GM23338 (cell line): ENCODE measurements at regions not wholly inside any gene's neighbourhood (a gene's known extent, or its start where the extent isn't known, plus 50 kb on each side); places are given as distances from the start of the nearest gene placed in this dataset.

Experiments
- ATAC-seq: fragments of 200-7000 bp; cut with Tn5 transposase; 3 replicates; pipeline ENCODE4 v1.9.1; 2020
- DNase-seq: peaks from one replicate; pipeline ENCODE4 v3.0.0-alpha.2; 2015; ENCODE audit warnings: low spot score
- H2AFZ ChIP-seq: fragments of 200-600 bp; sonication (generic); 2 replicates; pipeline ENCODE4 v1.8.0; 2016; ENCODE audit warnings: antibody characterized with exemption, mild to moderate bottlenecking, moderate library complexity
- H3F3A ChIP-seq: fragments of 200-600 bp; sonication (generic); replicated peaks from 2 replicates; pipeline ENCODE4 v1.8.0; 2017; ENCODE audit warnings: antibody characterized with exemption, mixed run types, low read depth
- H3K27ac ChIP-seq: fragments of 200-600 bp; sonication (generic); 2 replicates; pipeline ENCODE4 v1.6.1; 2016; ENCODE audit warnings: low read depth
- H3K27me3 ChIP-seq: fragments of 200-600 bp; sonication (generic); 2 replicates; pipeline ENCODE4 v1.8.0; 2016; ENCODE audit warnings: mild to moderate bottlenecking, mixed run types, moderate library complexity; ENCODE audit not compliant: insufficient read depth
- H3K36me3 ChIP-seq: fragments of 200-600 bp; sonication (generic); 2 replicates; pipeline ENCODE4 v1.8.0; 2016; ENCODE audit warnings: mild to moderate bottlenecking; ENCODE audit not compliant: insufficient read depth
- H3K4me1 ChIP-seq: fragments of 200-600 bp; sonication (generic); 2 replicates; pipeline ENCODE4 v1.8.0; 2016; ENCODE audit warnings: mild to moderate bottlenecking, moderate library complexity; ENCODE audit not compliant: insufficient read depth
- H3K4me2 ChIP-seq: fragments of 200-600 bp; sonication (generic); 2 replicates; pipeline ENCODE4 v1.7.1; 2017; ENCODE audit warnings: mixed run types
- H3K4me3 ChIP-seq: fragments of 200-600 bp; sonication (generic); 2 replicates; pipeline ENCODE4 v1.6.1; 2016; ENCODE audit warnings: mixed run types
- H3K79me2 ChIP-seq: fragments of 200-600 bp; sonication (generic); replicated peaks from 2 replicates; pipeline ENCODE4 v1.8.0; 2017; ENCODE audit warnings: mild to moderate bottlenecking; ENCODE audit not compliant: insufficient read depth
- H3K9me2 ChIP-seq: fragments of 200-600 bp; sonication (generic); 2 replicates; pipeline ENCODE4 v1.8.0; 2017; ENCODE audit not compliant: insufficient read depth
- H4K20me1 ChIP-seq: fragments of 200-600 bp; sonication (generic); replicated peaks from 2 replicates; pipeline ENCODE4 v1.8.0; 2017; ENCODE audit warnings: mild to moderate bottlenecking; ENCODE audit not compliant: insufficient read depth
- H3K27ac Mint-ChIP-seq: 2 replicates; pipeline ENCODE4 v1.8.0; 2020; ENCODE audit warnings: inconsistent platforms, mild to moderate bottlenecking, moderate library complexity, mixed read lengths
- H3K27me3 Mint-ChIP-seq: 3 replicates; pipeline ENCODE4 v1.8.0; 2022; ENCODE audit warnings: low read depth, mild to moderate bottlenecking, moderate library complexity, mixed read lengths, inconsistent platforms; ENCODE audit not compliant: insufficient read depth, poor library complexity
- H3K36me3 Mint-ChIP-seq: 3 replicates; pipeline ENCODE4 v1.8.0; 2021; ENCODE audit warnings: low read depth, mild to moderate bottlenecking, inconsistent platforms, moderate library complexity, mixed read lengths
- H3K4me1 Mint-ChIP-seq: 3 replicates; pipeline ENCODE4 v1.8.0; 2020; ENCODE audit warnings: mild to moderate bottlenecking, inconsistent platforms, mixed read lengths
- H3K4me3 Mint-ChIP-seq: 3 replicates; pipeline ENCODE4 v1.8.0; 2021; ENCODE audit warnings: moderate library complexity, mild to moderate bottlenecking, inconsistent platforms, mixed read lengths
- H3K9me3 Mint-ChIP-seq: 3 replicates; pipeline ENCODE4 v1.8.0; 2020; ENCODE audit warnings: moderate library complexity, mild to moderate bottlenecking, inconsistent platforms, mixed read lengths
- CTCF ChIP-seq, 2 experiments: fragments of 200-600 bp in 1 of 2; sonication (generic) in 1 of 2; conservative IDR thresholded peaks; 2 replicates each; pipeline versions ENCODE4 v1.5.1 to v1.6.1; 2016 to 2017; ENCODE audit warnings: antibody characterized with exemption in 2 of 2, low read depth in 2 of 2, mild to moderate bottlenecking in 2 of 2, moderate library complexity in 1 of 2
- ETS1 ChIP-seq: IDR thresholded peaks from 2 replicates; pipeline ENCODE4 v1.6.1; 2016; ENCODE audit warnings: antibody characterized with exemption
- EZH2 ChIP-seq: fragments of 200-600 bp; sonication (generic); IDR thresholded peaks from one replicate; pipeline ENCODE4 v1.8.0; 2017; ENCODE audit warnings: antibody characterized with exemption, mild to moderate bottlenecking, low read depth; ENCODE audit not compliant: unreplicated experiment
- EZH2phosphoT487 ChIP-seq: fragments of 200-600 bp; sonication (generic); IDR thresholded peaks from one replicate; pipeline ENCODE4 v1.8.1; 2018; ENCODE audit warnings: antibody characterized with exemption; ENCODE audit not compliant: unreplicated experiment
- STAT1 ChIP-seq: IDR thresholded peaks from one replicate; pipeline ENCODE4 v1.6.1; 2016; ENCODE audit warnings: antibody characterized with exemption; ENCODE audit not compliant: unreplicated experiment
- ZNF114 ChIP-seq: fragments of 250-450 bp; sonication (Bioruptor Pico); IDR thresholded peaks from 2 replicates; pipeline ENCODE4 v1.5.0; 2020; ENCODE audit warnings: mild to moderate bottlenecking, moderate library complexity
- ZNF331 ChIP-seq: fragments of 250-450 bp; sonication (Bioruptor Pico); IDR thresholded peaks from 2 replicates; pipeline ENCODE4 v1.5.0; 2020; ENCODE audit warnings: low read depth, mild to moderate bottlenecking, moderate library complexity
- TF ChIP-seq, protein P1 (sequence below): IDR thresholded peaks from one replicate; pipeline ENCODE4 v1.6.1; 2018; ENCODE audit warnings: antibody characterized with exemption; ENCODE audit not compliant: unreplicated experiment

DNA sequence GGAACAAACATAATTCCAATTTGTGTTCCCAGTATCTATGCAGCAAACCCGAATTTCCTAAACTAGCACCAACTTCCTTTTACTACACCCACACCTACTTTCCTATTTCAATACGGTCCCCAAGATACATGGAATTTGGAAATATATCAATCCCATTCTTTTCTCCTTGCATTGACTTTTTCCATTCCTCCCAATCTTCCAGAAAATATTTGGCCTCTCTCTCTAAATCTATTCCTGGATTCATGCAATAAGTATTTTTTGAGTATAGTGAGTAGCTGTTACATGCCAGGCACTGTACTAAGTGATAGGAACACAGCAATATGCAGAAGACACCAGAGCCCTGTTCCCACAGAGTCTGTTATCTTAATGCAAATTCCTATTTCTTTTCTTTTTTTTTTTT, 216.2 kb upstream of the PIK3R1 start:
- Mint-ChIP-seq H3K9me3 (no peaks in the 10 kb centered on the region; the same call in 1 of the 3 replicates), H3K27ac (no peak overlapping the region), H3K4me1 (no peaks in the 10 kb centered on the region), H3K4me3 (no peak overlapping the region), H3K27me3 (peaks cover 4% of the 10 kb centered on the region), H3K36me3 (0 out of 3 replicates have a peak, but pooled peaks cover 2% of the 10 kb centered on the region)
- ATAC-seq = no peak
- H2AFZ ChIP-seq = no peak overlapping the region
- DNase-seq = no peak
- H3K4me1 ChIP-seq = no peaks in the 10 kb centered on the region
- no peaks in the 10 kb centered on the region for H4K20me1 ChIP-seq
- H3K4me2 ChIP-seq = no peak overlapping the region
- no peaks in the 10 kb centered on the region for H3K79me2 ChIP-seq
- no peak overlapping the region for H3K27ac ChIP-seq
- no peaks in the 10 kb centered on the region for H3K36me3 ChIP-seq
- no peaks in the 10 kb centered on the region for H3F3A ChIP-seq
- TF ChIP-seq STAT1 (no peak), EZH2phosphoT487 (no peak), ETS1 (no peak), EZH2 (no peak), ZNF331 (CRISPR knock-in tag) (no peak), CTCF (conservative IDR thresholded peaks at IDR 0.05; ENCODE audit: low read depth in 2 of 2) (no peak)
- TF ChIP-seq, protein P1, sequence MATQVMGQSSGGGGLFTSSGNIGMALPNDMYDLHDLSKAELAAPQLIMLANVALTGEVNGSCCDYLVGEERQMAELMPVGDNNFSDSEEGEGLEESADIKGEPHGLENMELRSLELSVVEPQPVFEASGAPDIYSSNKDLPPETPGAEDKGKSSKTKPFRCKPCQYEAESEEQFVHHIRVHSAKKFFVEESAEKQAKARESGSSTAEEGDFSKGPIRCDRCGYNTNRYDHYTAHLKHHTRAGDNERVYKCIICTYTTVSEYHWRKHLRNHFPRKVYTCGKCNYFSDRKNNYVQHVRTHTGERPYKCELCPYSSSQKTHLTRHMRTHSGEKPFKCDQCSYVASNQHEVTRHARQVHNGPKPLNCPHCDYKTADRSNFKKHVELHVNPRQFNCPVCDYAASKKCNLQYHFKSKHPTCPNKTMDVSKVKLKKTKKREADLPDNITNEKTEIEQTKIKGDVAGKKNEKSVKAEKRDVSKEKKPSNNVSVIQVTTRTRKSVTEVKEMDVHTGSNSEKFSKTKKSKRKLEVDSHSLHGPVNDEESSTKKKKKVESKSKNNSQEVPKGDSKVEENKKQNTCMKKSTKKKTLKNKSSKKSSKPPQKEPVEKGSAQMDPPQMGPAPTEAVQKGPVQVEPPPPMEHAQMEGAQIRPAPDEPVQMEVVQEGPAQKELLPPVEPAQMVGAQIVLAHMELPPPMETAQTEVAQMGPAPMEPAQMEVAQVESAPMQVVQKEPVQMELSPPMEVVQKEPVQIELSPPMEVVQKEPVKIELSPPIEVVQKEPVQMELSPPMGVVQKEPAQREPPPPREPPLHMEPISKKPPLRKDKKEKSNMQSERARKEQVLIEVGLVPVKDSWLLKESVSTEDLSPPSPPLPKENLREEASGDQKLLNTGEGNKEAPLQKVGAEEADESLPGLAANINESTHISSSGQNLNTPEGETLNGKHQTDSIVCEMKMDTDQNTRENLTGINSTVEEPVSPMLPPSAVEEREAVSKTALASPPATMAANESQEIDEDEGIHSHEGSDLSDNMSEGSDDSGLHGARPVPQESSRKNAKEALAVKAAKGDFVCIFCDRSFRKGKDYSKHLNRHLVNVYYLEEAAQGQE = no peak
- H3K4me3 ChIP-seq = no peak overlapping the region
- H3K27me3 ChIP-seq = no peaks in the 10 kb centered on the region
- H3K9me2 ChIP-seq = 0 out of 2 replicates have a peak, but pooled peaks cover 4% of the 10 kb centered on the region

DNA sequence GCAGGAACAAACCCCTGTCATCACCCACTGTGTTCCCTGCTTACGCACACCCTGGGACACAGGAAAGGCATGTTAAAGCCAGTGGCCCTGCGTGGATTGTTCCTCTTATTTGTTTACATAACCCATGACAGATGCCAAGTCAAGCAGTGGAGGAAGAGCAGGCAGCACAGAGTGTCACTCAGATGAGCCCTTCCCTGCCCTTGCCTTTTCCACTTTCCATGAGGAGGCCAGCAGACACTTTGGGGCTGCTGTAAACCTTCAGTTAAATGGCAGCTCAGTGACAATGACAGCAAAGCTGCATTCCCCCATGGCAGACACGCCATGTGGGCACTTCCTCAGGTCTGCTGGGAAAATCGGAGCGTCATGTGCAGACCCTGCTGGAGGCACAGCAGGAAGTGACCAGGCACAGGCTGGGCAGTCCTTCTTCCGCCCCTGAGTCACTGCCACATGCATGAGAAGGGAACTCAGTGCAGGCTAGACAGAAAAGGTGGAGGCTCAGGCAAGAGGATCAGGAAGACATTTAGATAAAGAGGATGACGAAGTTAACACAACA, 216.8 kb upstream of the PIK3R1 start:
- TF ChIP-seq CTCF (conservative IDR thresholded peaks at IDR 0.05; ENCODE audit: low read depth in 2 of 2) (no peak), ZNF114 (CRISPR knock-in tag) (no peak), ZNF331 (CRISPR knock-in tag) (no peak), STAT1 (no peak), ETS1 (no peak)
- no peaks in the 10 kb centered on the region for H3K36me3 ChIP-seq
- no peaks in the 10 kb centered on the region for H3F3A ChIP-seq
- no peak overlapping the region for H3K27ac ChIP-seq
- H2AFZ ChIP-seq = no peak overlapping the region
- H3K4me1 Mint-ChIP-seq = no peaks in the 10 kb centered on the region
- H4K20me1 ChIP-seq = no peaks in the 10 kb centered on the region
- no peaks in the 10 kb centered on the region for H3K27me3 ChIP-seq
- no peak for ATAC-seq
- no peaks in the 10 kb centered on the region; the same call in 1 of the 3 replicates for H3K9me3 Mint-ChIP-seq
- H3K4me1 ChIP-seq = no peaks in the 10 kb centered on the region
- H3K27me3 Mint-ChIP-seq = peaks cover 5% of the 10 kb centered on the region
- no peak overlapping the region for H3K27ac Mint-ChIP-seq
- H3K4me2 ChIP-seq = no peak overlapping the region
- DNase-seq = no peak
- H3K79me2 ChIP-seq = no peaks in the 10 kb centered on the region
- H3K9me2 ChIP-seq = 0 out of 2 replicates have a peak, but pooled peaks cover 4% of the 10 kb centered on the region
- H3K4me3 Mint-ChIP-seq = no peak overlapping the region
- no peak overlapping the region for H3K4me3 ChIP-seq
- 0 out of 3 replicates have a peak, but pooled peaks cover 2% of the 10 kb centered on the region for H3K36me3 Mint-ChIP-seq
